GM18873 (cell line): ENCODE measurements at regions not wholly inside any gene's neighbourhood (a gene's known extent, or its start where the extent isn't known, plus 50 kb on each side); places are given as distances from the start of the nearest gene placed in this dataset.

Experiments used
- ATAC-seq: cut with Tn5 transposase; IDR thresholded peaks from one replicate; pipeline ENCODE4 v1.9.1; 2021; ENCODE audit warnings: mild to moderate bottlenecking, moderate library complexity, moderate number of reproducible peaks; ENCODE audit not compliant: unreplicated experiment, low FRiP score

DNA sequence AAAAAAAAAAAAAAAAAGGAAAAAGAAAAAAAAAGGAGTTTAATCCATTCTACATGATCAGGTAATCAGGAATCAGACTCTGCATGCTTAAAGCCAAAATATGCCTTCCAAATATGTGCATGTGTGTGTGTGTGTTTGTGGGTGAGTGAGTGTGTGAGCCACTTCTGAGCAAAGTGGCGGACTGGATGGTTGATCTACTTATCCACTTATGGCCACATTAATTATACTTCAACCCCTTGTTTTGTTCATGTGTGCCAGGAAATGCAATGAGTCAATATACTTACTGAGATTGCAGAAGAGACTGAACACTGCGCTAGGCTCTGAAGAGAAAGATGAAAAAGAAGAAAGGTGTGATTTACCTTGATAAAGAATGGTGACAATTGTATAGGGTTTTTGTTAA is 586.5 kb upstream of the NXPH2 start:
- no peak for ATAC-seq

DNA sequence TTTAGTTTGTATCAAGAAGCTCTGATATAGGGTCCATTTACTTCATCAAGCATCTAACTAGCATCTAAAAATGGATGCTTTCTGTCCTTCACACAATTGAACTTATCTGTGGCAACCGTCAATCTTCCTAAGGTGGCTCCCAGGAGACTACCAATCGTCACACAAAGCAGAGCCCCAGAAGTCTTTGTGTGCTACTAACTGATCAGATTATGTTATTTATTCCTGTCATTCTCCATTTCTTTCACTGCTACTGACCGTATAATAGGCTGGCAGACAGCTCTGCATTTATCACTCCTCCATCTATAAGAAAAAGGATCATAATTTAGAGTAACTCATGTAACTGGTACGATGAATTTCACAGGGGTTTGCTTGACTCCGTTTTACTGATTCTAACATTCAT is 585.0 kb upstream of the NXPH2 start:
- ATAC-seq, result no peak

DNA sequence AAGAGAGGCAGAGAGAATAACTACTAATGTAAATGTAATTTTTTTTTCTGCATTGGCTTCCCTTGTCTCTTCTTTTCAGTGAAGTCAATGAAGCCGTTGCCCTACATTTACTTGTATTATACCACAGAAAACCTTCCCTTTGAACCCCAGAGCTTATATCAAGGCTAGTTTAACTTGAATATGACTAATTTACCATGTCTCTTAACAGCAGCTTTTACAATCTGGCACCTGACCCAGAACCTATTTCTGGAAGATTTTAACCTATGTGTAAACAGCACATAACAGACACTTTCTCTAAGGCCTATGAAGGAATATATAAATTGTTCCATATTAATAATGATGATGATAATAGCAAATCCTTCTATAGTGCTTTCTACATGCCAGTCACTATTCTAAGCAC is 580.5 kb upstream of the NXPH2 start:
- no peak for ATAC-seq

DNA sequence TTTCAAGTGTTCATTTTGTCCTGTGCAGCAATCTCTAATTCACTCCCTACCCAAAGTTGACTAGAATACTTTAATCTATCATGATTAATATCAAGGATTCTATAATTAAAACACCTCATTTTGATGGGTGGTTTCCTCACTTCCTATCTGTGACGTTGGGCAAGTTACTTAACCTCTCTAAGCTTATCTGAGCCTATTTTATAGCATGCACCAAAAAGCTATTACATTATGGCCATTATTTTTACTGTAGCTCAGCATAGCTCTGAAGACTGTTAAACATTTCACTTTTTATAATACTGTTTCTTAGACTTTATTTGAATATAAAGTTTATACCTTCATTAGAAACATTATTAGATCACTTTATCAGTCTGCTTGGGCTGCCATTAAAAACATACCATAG is 579.6 kb upstream of the NXPH2 start:
- no peak for ATAC-seq

DNA sequence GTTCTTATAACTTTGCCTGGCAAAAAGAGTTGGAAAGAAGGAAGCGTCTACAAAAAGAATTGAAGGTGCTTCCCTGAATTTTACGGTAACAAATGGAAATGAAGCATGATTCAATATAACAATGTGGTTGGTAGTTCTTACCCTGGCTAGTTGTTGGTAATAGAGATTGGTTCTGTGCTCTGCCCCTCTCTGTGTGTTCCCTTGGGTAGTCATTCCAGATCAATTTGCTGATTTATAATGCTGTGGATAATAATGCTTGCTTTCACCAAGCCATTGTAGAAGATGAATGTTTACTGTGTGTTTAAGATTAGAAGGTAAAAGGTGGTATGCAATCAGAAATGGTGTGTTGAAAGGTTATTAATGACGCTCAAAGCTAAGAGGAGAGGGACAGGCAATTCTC is 577.8 kb upstream of the NXPH2 start:
- no peak for ATAC-seq

DNA sequence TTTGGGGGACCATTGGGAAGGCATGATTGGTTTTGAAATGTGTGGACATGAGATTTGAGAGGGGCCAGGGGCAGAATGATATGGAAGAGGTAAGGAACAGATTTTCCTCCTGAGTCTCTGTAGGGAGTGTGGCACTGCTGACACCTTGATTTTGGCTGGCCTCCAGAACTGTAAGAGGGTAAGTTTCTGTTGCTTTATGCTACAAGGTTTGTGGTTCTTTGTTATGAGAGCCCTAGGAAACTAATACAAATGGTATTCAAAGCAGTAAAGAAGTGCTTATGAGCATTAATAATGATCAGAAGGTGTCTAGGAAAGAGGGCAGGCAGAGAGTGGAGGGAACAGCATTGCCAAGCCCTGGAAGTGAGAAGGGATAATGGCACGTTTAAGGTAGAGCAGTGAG is 574.3 kb upstream of the NXPH2 start:
- no peak for ATAC-seq

DNA sequence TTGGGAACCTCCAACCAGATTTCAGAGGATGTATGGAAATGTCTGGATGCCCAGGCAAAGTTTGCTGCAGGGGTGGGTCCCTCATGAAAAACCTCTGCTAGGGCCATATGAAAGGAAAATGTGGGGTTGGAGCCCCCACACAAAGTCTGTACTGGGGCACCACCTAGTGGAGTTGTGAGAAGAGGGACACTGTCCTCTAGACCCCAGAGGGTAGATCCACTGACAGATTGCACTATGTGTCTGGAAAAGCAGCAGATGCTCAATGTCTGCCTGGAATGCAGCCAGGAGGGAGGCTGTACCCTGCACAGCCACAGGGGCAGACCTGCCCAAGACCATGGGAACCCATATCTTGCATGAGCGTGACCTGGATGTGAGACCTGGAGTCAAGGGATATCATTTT is 573.7 kb upstream of the NXPH2 start:
- no peak for ATAC-seq

DNA sequence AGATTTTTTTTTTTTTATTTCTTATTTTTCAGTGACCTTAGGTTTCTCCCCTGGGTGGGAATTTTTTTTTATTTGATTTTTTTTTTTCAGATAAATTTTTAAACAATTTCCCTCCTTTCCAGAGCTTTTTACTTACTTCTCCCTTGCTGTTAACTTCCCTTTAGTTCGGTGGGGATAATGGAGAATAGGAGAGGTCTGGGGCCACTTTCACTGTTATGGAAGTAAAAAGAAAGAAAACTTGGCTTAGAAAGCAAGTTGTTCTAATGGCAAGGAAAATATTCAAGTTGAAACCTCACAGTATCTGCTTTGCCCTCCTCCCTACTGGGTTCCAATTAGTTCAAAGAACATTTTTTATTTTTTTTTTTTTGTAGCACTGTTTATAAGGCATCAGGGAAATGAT is 537.1 kb upstream of the NXPH2 start:
- ATAC-seq, result no peak

DNA sequence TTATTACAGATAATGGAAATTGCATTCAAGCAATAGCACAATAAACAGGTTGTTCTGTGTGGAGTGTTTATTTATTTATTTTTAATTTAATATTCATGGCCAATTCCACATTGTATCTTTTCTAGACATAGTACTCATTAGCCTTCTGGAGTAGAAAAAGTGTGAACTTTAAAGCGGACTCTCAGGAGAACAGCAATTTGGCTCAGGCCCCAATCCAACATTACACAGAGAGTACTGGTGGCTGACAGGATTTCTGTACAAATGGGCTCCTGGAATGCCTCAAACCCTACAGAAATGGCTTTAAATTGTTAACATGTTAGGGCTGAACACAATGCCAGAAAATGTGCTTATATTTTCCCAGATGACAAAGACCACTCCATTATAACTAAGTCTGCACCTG is 533.9 kb upstream of the NXPH2 start:
- ATAC-seq, result no peak

DNA sequence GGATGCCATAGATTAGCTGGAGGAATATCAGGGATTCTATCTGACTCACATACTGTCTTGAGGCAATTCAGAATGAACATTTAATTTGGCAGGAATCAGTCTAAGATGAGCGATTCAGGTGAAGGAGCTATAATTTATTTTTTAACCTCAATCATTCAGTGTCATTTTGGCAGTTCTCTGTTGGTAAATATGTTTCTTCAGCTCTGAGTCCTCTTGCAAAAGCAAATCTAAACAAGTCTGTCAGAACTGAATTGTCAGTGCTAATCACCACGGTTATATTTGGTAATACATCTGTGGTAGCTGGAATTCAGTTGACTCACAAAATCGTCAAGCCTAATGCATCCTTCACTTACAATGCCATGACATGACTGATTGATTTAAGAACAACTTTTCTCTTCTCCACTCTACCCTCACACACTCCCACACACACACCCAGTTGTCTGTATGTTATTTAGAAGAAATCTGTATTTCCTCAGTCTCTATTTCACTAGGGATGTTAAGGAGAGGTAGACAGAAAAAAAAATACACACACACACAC is 516.6 kb upstream of the NXPH2 start:
- ATAC-seq, result no peak

DNA sequence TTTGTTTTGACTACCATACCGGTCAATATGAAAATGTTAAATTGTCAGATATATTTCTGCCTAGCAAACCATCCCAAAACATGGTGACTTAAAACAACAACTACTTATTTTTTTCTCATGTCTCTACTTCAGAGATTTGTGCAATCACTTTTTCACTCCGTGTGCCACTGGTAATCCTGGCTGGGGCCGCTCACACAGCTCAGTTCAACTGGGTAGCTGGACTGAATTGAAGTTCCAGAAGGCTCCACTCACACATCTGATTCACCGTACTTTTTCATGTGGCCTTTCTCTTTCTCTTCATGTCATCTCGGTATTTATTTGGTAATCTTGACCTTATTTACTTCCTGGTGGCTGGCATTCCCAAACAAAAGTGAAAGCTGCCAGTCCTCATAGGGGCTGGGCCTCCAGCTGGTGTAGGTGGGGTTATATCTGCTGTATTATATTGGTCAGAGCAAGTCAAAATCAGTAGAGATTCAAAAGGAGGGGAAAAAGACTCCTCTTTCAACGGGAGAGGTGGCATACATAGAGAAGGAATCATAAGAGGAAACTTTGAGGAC is 513.9 kb upstream of the NXPH2 start:
- ATAC-seq, result no peak

DNA sequence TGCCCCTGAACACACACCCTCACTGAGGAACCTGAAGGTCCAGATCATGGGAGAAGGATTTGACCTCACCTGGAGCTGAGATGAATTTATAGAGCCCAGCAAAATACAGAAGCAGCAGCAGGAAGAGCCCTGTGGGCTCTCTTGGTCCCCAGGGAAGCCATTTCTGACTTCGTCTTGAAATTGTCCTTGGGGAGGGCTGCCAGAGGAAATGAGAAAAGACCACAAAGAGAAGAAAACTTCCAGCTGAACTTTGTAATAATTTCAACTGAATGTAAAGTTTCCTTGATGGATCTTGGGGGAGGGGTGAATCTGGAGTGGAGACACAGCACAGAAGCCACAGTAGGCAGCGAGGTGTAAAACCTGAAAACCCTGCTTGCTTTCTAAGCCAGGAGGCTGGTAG is 500.9 kb upstream of the NXPH2 start:
- no peak for ATAC-seq

DNA sequence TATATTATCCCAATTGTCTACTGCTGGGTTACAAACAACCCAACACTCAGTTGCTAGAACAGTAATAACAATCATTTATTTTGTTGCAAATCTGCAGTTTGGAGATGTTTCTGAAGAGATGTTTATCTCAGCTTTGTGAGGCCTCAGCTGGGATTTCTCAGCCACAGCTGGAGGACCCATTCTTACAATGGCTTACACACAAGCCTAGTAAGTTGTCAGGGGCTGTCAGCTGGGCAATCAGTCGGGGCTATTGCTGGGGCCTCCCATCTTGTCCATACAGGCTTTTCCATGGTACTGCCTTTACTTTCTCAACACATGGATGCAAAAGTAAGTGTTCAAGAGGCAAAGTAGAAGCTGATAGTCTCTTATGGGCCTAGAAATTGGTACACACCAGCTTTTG is 491.7 kb upstream of the NXPH2 start:
- no peak for ATAC-seq

DNA sequence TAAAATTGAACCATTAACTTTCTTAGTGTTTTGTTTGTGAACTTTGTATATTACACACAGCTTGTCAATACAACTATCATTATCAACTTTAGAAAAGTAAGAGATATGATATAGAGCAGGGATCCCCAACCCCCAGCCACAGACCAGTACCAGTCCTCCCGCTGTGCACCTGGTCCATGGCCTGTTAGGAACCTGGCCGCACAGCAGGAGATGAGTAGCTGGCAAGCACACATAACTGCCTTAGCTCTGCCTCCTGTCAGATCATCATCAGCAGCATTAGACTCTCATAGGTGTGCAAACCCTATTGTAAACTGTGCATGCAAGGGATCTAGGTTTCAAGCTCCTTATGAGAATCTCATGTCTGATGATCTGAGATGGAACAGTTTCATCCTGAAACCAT is 491.0 kb upstream of the NXPH2 start:
- ATAC-seq, result no peak

DNA sequence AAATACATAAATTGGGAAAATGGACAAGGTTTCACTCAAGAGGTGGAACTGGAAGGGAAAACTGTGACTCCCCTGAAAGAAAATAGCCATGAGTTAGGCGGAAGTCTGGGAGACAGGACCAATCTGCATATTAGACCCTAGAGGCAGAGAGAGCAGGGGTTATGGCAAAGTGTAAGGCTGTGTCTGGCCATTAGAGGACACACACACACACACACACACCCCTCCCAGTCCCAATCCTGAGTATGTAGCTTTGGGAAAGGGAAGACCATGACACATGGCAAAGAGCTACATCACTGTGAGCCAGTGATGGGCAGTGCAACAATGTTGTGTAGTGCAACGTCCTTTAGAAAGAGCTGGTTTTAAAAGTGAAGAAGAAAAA is 479.9 kb upstream of the NXPH2 start:
- ATAC-seq, result no peak

DNA sequence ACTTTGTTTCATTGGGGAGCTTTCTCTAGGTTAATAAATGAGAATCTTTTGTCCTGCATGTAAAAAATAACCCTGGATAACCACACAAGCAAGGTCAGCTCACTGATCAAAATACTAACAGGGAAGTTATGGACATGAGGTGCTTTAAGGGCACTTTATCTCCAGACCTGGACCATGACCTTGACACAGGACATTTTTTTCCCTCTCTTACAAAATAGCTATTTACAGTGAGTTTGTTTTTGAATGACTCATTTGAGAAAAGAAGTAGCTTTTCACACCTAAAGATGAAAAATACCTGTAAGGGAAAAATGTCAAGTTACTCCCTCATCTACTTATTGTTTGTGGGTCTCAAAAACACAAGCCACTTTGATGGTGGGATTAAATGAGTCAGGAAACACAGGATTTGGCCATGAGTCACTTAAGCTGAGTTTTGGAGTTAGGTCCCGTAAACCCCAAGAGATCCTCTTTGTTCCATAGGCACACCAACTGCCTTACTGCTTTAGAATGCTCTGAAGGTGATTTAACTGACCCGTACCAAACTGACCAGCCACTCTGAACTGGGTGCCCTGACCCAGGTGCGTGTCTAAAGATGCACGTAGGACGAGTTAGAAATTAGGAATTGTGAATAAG is 479.3 kb upstream of the NXPH2 start:
- no peak for ATAC-seq

DNA sequence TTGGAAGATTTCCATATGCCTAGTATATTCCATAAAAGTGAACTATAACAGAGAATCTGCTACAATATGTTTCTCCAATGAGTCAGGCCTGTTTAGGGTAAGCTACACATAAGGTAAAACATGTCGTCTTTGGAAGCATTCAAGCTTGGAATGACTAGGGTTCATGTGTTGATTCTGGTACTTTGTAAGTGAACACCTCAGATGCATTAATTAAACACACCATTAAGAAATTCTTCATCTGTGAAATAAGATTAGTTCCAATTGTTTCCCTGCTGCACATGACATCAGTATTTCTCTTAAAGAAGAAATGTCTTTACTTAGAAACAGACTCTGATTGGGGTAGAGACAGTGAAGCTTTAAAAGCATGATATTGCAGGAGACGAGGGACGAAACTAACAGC is 461.1 kb upstream of the NXPH2 start:
- ATAC-seq, result no peak

DNA sequence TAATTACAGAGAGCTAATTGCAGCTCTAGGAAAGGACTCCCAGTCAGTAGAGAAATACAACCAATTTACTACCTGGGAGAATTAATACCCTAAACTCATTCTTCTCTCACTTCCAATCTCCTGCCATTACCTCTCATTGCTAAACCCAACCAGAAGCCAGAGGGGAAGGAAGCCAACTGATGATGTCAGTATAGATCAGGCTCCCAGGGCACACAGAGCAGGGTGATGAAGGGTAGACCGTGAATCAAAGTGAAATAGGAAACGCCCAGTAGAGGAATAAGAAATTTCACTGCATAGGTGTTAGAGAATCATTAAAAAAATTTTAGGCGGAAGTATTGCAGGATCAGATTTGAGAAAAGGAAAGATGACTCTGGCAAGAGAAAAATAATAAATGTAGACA is 456.8 kb upstream of the NXPH2 start:
- no peak for ATAC-seq

DNA sequence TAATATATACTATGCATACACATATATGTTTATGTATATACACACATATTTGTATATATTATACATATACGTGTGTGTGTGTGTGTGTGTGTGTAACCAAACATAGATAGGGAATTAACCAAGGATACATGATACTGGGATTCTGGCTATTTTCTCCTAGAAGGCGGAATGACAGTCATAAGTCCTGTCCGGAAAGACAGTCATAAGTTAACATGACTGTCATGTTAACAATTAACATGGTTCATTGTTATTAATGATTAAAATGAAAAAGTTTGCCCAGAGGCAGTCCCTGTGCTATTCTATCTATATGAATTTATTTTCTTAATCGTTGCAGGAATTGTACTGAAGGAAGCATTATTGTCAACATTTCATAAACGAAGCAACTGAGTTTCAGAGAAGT is 450.7 kb upstream of the NXPH2 start:
- ATAC-seq, result no peak

DNA sequence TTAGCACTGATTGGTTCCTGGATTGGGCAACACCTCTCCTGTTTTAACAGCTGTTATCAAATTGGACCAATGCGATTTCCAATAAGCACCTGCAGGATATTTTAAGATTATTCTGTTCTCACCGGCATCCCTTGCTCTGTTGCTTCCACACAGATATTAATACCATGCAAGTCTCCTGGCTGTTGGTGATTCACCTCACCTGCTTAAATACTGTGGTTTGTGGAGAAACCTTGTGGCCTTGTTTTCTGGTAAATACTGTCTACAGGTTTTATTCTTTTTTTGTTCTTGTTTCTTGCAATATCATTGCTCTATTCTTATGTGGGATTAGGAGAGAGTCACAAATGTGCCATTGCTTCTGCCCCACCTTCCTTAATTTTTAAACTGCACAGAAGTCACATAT is 448.1 kb upstream of the NXPH2 start:
- ATAC-seq, result no peak

DNA sequence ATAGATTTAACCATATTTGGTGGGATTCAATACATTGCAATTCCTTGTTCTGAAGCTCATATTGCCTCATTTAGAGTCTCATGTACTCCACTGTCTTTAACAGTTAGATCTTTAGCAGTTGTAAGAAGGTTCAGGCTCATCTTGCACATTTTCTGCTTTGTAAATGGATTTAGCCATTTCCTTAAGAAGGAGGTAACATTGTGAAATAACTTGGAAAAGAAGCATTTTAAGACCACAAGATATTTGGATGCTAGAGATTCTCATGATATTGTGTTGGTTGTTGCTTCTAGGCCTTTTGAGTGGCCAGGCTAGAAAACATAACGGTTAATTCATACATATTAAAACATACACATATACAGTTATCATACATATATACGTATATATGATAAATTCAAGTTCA is 445.8 kb upstream of the NXPH2 start:
- no peak for ATAC-seq

DNA sequence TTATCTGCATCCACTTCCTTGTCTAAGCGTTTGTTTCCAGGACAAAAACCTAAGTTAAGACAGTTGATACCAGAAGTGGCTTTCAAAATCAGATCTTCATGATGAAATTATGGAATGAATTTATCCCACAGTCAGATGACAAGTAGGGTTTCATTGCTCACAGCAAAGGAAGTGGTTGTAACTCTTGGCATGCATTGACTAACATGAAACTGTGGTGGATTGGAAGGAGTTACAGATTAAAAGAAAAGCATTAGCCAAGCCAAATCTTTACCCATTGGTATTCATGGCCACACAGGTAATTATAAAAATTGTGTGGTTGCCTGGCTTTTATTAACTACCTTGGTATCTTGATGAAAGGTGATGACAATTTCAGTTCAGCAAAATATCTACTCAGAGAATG is 438.0 kb upstream of the NXPH2 start:
- ATAC-seq, result no peak

DNA sequence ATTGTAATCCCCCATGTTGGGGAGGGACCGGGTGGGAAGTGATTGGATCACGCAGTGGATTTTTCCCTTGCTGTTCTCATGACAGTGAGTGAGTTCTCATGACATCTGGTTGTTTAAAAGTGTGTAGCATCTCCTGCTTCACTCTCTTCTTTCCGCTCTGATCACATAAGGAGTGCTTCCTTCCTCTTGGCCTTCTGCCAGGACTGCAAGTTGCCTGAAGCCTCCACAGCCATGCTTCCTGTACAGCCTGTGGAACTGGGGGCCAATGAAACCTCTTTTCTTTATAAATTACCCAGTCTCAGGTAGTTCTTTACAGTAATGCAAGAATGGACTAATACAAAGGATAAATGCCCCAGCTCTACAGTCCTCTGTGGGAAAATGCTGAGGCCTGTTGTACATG is 437.5 kb upstream of the NXPH2 start:
- no peak for ATAC-seq
